Mesenchymal stem cell (in vitro differentiated cells and primary cell): ENCODE measurements at regions not wholly inside any gene's neighbourhood (a gene's known extent, or its start where the extent isn't known, plus 50 kb on each side); places are given as distances from the start of the nearest gene placed in this dataset.
"Not testable (repeated sequence)": the region's sequence is repeated elsewhere in the genome, so short reads cannot be mapped to it uniquely, and the experiment has no call there.

ENCODE experiments used
- DNase-seq: peaks from one replicate; pipeline ENCODE4 v3.0.0-alpha.2; 2013
- H2AFZ ChIP-seq: one replicate; pipeline ENCODE4 v1.6.1; 2013; ENCODE audit warnings: low read depth, mild to moderate bottlenecking, control low read depth, inconsistent platforms, low read length, moderate library complexity
- H2AK5ac ChIP-seq: 2 replicates; pipeline ENCODE4 v1.6.1; 2013; ENCODE audit warnings: low read length, moderate library complexity, mild to moderate bottlenecking, inconsistent platforms; ENCODE audit not compliant: severe bottlenecking
- H2BK120ac ChIP-seq: one replicate; pipeline ENCODE4 v1.6.1; 2013; ENCODE audit warnings: low read depth, mild to moderate bottlenecking, inconsistent platforms, low read length, moderate library complexity
- H2BK12ac ChIP-seq, 2 experiments: one replicate each; pipeline ENCODE4 v1.6.1; 2013; ENCODE audit warnings: inconsistent platforms in 2 of 2, low read length in 2 of 2, mild to moderate bottlenecking in 2 of 2, moderate library complexity in 2 of 2, control low read depth in 1 of 2
- H2BK15ac ChIP-seq: one replicate; pipeline ENCODE4 v1.6.1; 2013; ENCODE audit warnings: mild to moderate bottlenecking, low read depth, inconsistent platforms; ENCODE audit not compliant: poor library complexity, severe bottlenecking
- H2BK5ac ChIP-seq: 2 replicates; pipeline ENCODE4 v1.6.1; 2013; ENCODE audit warnings: low read depth, mild to moderate bottlenecking, low read length, control low read depth, inconsistent platforms; ENCODE audit not compliant: poor library complexity, severe bottlenecking
- H3K14ac ChIP-seq, 2 experiments: one replicate each; pipeline ENCODE4 v1.6.1; 2013; ENCODE audit warnings: inconsistent platforms in 2 of 2, low read length in 2 of 2, control low read depth in 1 of 2, mild to moderate bottlenecking in 1 of 2, moderate library complexity in 1 of 2
- H3K18ac ChIP-seq, 2 experiments: one replicate each; pipeline ENCODE4 v1.6.1; 2013; ENCODE audit warnings: inconsistent platforms in 2 of 2, low read length in 2 of 2, control low read depth in 1 of 2, low read depth in 1 of 2, mild to moderate bottlenecking in 1 of 2
- H3K23ac ChIP-seq, 2 experiments: one replicate each; pipeline ENCODE4 v1.6.1; 2013; ENCODE audit warnings: inconsistent platforms in 2 of 2, low read length in 2 of 2, mild to moderate bottlenecking in 2 of 2, moderate library complexity in 2 of 2, control low read depth in 1 of 2
- H3K27ac ChIP-seq: 2 replicates; pipeline ENCODE4 v1.5.1; 2013; ENCODE audit warnings: mild to moderate bottlenecking, moderate library complexity, low read length, control low read depth, inconsistent platforms; ENCODE audit not compliant: poor library complexity, severe bottlenecking
- H3K27me3 ChIP-seq, 2 experiments: 2 replicates each; pipeline versions ENCODE4 v1.6.1 to v1.7.0; 2013; ENCODE audit warnings: low read length in 2 of 2, mild to moderate bottlenecking in 2 of 2, moderate library complexity in 2 of 2, control low read depth in 1 of 2, inconsistent platforms in 1 of 2; ENCODE audit not compliant: control insufficient read depth in 1 of 2, insufficient read depth in 1 of 2
- H3K36me3 ChIP-seq, 2 experiments: 2 replicates each; pipeline versions ENCODE4 v1.6.1 to v1.7.0; 2013; ENCODE audit warnings: low read length in 2 of 2, control low read depth in 1 of 2, inconsistent platforms in 1 of 2, low read depth in 1 of 2, mild to moderate bottlenecking in 1 of 2; ENCODE audit not compliant: insufficient read depth in 2 of 2, control insufficient read depth in 1 of 2
- H3K4ac ChIP-seq, 2 experiments: one replicate each; pipeline ENCODE4 v1.6.1; 2013; ENCODE audit warnings: inconsistent platforms in 2 of 2, low read length in 2 of 2, mild to moderate bottlenecking in 2 of 2, moderate library complexity in 2 of 2, control low read depth in 1 of 2, low read depth in 1 of 2
- H3K4me1 ChIP-seq: 2 replicates; pipeline ENCODE4 v1.6.1; 2013; ENCODE audit warnings: low read depth, low read length, control low read depth; ENCODE audit not compliant: control insufficient read depth, insufficient read depth
- H3K4me2 ChIP-seq: 2 replicates; pipeline ENCODE4 v1.6.1; 2013; ENCODE audit warnings: low read length, mild to moderate bottlenecking, inconsistent platforms; ENCODE audit not compliant: poor library complexity, severe bottlenecking
- H3K4me3 ChIP-seq, 2 experiments: 2 replicates each; pipeline versions ENCODE4 v1.5.1 to v1.7.0; 2013; ENCODE audit warnings: low read length in 2 of 2, mild to moderate bottlenecking in 2 of 2, control low read depth in 1 of 2, low read depth in 1 of 2; ENCODE audit not compliant: insufficient read depth in 1 of 2
- H3K79me1 ChIP-seq: replicated peaks from 2 replicates; pipeline ENCODE4 v1.6.1; 2013; ENCODE audit warnings: mild to moderate bottlenecking, control low read depth, low read length, inconsistent platforms; ENCODE audit not compliant: poor library complexity, severe bottlenecking
- H3K9ac ChIP-seq: 2 replicates; pipeline ENCODE4 v1.7.0; 2013; ENCODE audit warnings: mild to moderate bottlenecking, low read length, moderate library complexity
- H3K9me3 ChIP-seq: 2 replicates; pipeline ENCODE4 v1.7.0; 2013; ENCODE audit warnings: mild to moderate bottlenecking, low read length; ENCODE audit not compliant: control insufficient read depth
- H4K8ac ChIP-seq: one replicate; pipeline ENCODE4 v1.6.1; 2013; ENCODE audit warnings: inconsistent platforms, mild to moderate bottlenecking, low read length, moderate library complexity
- H4K91ac ChIP-seq: one replicate; pipeline ENCODE4 v1.6.1; 2013; ENCODE audit warnings: mild to moderate bottlenecking, low read length, inconsistent platforms
- WGBS: methylation state at CpG from one replicate; pipeline ENCODE4 v1.1.7; 2013; ENCODE audit warnings: mixed read lengths; 5-methylcytosine and 5-hydroxymethylcytosine counted together

- Histone ChIP-seq H3K4me1 (peaks cover 1% of the 10 kb centered on the region), H4K8ac (no peak overlapping the region), H3K4ac (no peak overlapping the region), H3K79me1 (no peaks in the 10 kb centered on the region), H2BK5ac (no peak overlapping the region), H3K36me3 (no peaks in the 10 kb centered on the region), H2BK120ac (no peak overlapping the region), H2BK12ac (no peak overlapping the region), H4K91ac (no peak overlapping the region), H2AK5ac (no peak overlapping the region), H3K27me3 (peaks cover 0 to 22% of the 10 kb centered on the region in 2 experiments), H3K9ac (no peak overlapping the region), H3K4me3 (no peak overlapping the region), H2BK15ac (no peak overlapping the region), H3K14ac (no peak overlapping the region), H3K4me2 (no peak overlapping the region), H3K18ac (no peak overlapping the region), H2AFZ (no peak overlapping the region), H3K9me3 (no peaks in the 10 kb centered on the region), H3K27ac (no peak overlapping the region), H3K23ac (no peak overlapping the region)
- WGBS, result 94% methylated on average over 23 of the region's 23 CpGs
- no peak for DNase-seq
These were observed 222.0 kb downstream of the ZNF516 start for GRCh38 chr18:76273036-76273545.

- DNase-seq, H3K9me3 ChIP-seq: not testable (repeated sequence)
These were observed 227.6 kb downstream of the ZNF516 start for GRCh38 chr18:76267423-76267822.

DNA sequence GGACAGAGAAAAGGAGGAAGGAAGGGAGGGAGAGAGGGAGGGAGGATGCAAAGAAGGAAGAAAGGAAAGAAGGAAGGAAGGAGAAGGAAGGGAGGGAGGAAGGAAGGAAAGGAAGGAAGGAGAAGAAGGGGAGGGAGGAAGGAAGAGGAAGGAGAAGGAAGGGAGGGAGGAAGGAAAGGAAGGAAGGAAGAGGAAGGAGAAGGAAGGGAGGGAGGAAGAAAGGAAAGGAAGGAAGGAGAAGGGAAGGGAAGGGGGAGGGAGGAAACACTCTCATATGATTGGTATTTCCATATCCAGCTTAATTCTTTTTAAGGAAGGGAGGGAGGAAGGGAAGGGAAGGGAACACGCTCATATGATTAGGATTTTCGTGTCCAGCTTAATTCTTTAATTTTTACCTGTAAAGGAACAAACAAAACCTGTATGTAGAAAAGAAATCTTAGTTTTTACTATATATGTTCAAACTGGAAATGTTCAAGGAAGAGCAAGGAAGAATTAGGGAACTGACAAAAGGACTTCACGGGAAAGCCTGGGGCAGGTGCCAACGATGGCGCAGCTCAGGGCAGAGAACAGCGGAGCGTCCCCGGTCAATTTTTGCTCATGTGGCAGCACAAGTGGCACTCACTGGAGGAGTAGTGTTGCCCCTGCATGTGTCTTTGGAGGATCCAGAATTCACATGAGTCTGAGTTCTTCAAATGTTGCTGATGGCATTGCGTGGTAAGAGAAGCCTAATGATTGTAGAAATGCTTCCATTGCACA is 228.6 kb downstream of the ZNF516 start:
- peak overlapping the region; percentile 85 for H3K9ac ChIP-seq

More at GRCh38 chr18:76267423-76267822, 227.6 kb downstream of the ZNF516 start:
- not testable (repeated sequence) for H2BK120ac ChIP-seq, H3K18ac ChIP-seq, H3K4me2 ChIP-seq, H2AK5ac ChIP-seq, H4K8ac ChIP-seq, H3K27ac ChIP-seq, H3K9ac ChIP-seq, H3K14ac ChIP-seq, H3K4me3 ChIP-seq, H3K4me1 ChIP-seq, H2BK12ac ChIP-seq, H2AFZ ChIP-seq, H3K4ac ChIP-seq, H3K27me3 ChIP-seq, H3K36me3 ChIP-seq, H3K23ac ChIP-seq, H3K79me1 ChIP-seq, H2BK5ac ChIP-seq, H2BK15ac ChIP-seq, H4K91ac ChIP-seq
- 87% methylated on average over 5 of the region's 6 CpGs for WGBS

GRCh38 chr18:76265497-76266235 is 229.4 kb downstream of the ZNF516 start:
- Histone ChIP-seq H4K8ac (no peak overlapping the region), H3K14ac (no peak overlapping the region), H3K4me1 (no peaks in the 10 kb centered on the region), H3K4me2 (no peak overlapping the region), H3K36me3 (no peaks in the 10 kb centered on the region), H3K4ac (no peak overlapping the region), H3K27me3 (no peaks in the 10 kb centered on the region), H3K4me3 (peak overlapping the region in 1 of 2 experiments; percentile 70), H3K79me1 (no peaks in the 10 kb centered on the region), H3K27ac (no peak overlapping the region), H3K23ac (no peak overlapping the region), H2AK5ac (no peak overlapping the region), H4K91ac (no peak overlapping the region), H2BK5ac (no peak overlapping the region), H2BK12ac (no peak overlapping the region), H3K9me3 (no peaks in the 10 kb centered on the region), H2AFZ (no peak overlapping the region), H3K18ac (no peak overlapping the region), H3K9ac (peak overlapping the region; percentile 85), H2BK120ac (no peak overlapping the region), H2BK15ac (no peak overlapping the region)
- WGBS, result 67% methylated on average over 9 of the region's 9 CpGs
- DNase-seq, result peak; percentile 3

More for the DNA sequence above, 228.6 kb downstream of the ZNF516 start:
- Histone ChIP-seq H3K79me1 (no peaks in the 10 kb centered on the region), H4K91ac (no peak overlapping the region), H2AK5ac (no peak overlapping the region), H3K23ac (no peak overlapping the region), H3K4ac (no peak overlapping the region), H2AFZ (no peak overlapping the region), H4K8ac (no peak overlapping the region), H2BK5ac (no peak overlapping the region), H3K27ac (no peak overlapping the region), H3K18ac (no peak overlapping the region), H3K36me3 (no peaks in the 10 kb centered on the region), H3K4me2 (no peak overlapping the region), H2BK120ac (no peak overlapping the region), H3K14ac (no peak overlapping the region), H3K27me3 (no peaks in the 10 kb centered on the region), H3K4me3 (peak overlapping the region in 1 of 2 experiments; percentile 70), H2BK15ac (no peak overlapping the region), H3K4me1 (no peaks in the 10 kb centered on the region), H3K9me3 (no peaks in the 10 kb centered on the region), H2BK12ac (no peak overlapping the region)
- 98% methylated on average over 7 of the region's 9 CpGs for WGBS
- DNase-seq, result no peak
